Upper lobe of left lung (tissue), 6 donors: ENCODE measurements at regions not wholly inside any gene's neighbourhood (a gene's known extent, or its start where the extent isn't known, plus 50 kb on each side); places are given as distances from the start of the nearest gene placed in this dataset.

Experiments
- ATAC-seq, 2 donors: fragments of 200-7000 bp; cut with Tn5 transposase; one replicate each; pipeline ENCODE4 v1.9.1; 2022; ENCODE audit warnings: mild to moderate bottlenecking in 2 of 2, moderate library complexity in 2 of 2; ENCODE audit not compliant: low FRiP score in 2 of 2
- DNase-seq, 2 donors: peaks; one replicate each; pipeline ENCODE4 v3.0.0-alpha.2; 2019 to 2020
- H3K27ac ChIP-seq, 4 donors: fragments of 200-600 bp; sonication (generic); one replicate each; pipeline ENCODE4 v1.5.1; 2016 to 2019
- H3K27me3 ChIP-seq, 4 donors: fragments of 200-600 bp; sonication (generic); one replicate each; pipeline ENCODE4 v1.5.1; 2017 to 2019
- H3K36me3 ChIP-seq, 4 donors: fragments of 200-600 bp; sonication (generic); one replicate each; pipeline ENCODE4 v1.5.1; 2016 to 2019
- H3K4me1 ChIP-seq, 4 donors: fragments of 200-600 bp; sonication (generic); one replicate each; pipeline ENCODE4 v1.5.1; 2018 to 2019
- H3K4me3 ChIP-seq, 4 donors: fragments of 200-600 bp; sonication (generic); one replicate each; pipeline ENCODE4 v1.5.1; 2017 to 2019; ENCODE audit warnings: mild to moderate bottlenecking in 2 of 4, moderate library complexity in 1 of 4
- H3K9me3 ChIP-seq, 4 donors: fragments of 200-600 bp; sonication (generic); one replicate each; pipeline ENCODE4 v1.5.1; 2018 to 2019
- CTCF ChIP-seq, 6 experiments: fragments of 450-650 bp in 4 of 6; fragments of 200-600 bp in 2 of 6; sonication (generic) in 2 of 6; IDR thresholded peaks; one replicate each; pipeline ENCODE4 v1.5.1; 2016 to 2019; ENCODE audit warnings: antibody characterized with exemption in 6 of 6
- EP300 ChIP-seq, 4 donors: sonication (generic); formaldehyde crosslinking; IDR thresholded peaks; one replicate each; pipeline ENCODE4 v1.5.1; 2017; ENCODE audit warnings: antibody characterized with exemption in 4 of 4, control low read depth in 2 of 4
- POLR2A ChIP-seq, 4 donors: fragments of 450-650 bp; IDR thresholded peaks; one replicate each; pipeline ENCODE4 v1.5.1; 2016 to 2017; ENCODE audit warnings: antibody characterized with exemption in 4 of 4, mild to moderate bottlenecking in 2 of 4
- POLR2AphosphoS5 ChIP-seq, 2 donors: sonication (generic); formaldehyde crosslinking; IDR thresholded peaks; one replicate each; pipeline ENCODE4 v1.5.1; 2017; ENCODE audit warnings: antibody characterized with exemption in 2 of 2
- WGBS, 2 donors: methylation state at CpG; one replicate each; pipeline ENCODE4 v1.1.5; 2017 to 2018; 5-methylcytosine and 5-hydroxymethylcytosine counted together
- donor health status: DM: no; HTN: no; CAD: no; lungs with moderate emphysema.
- donor health status: DM: no; HTN: yes; CAD: no; lungs with severe emphysema.

GRCh38 chr15:25051399-25052154 lies 96.8 kb downstream of the SNRPN start:
- no peak overlapping the region for H3K27ac ChIP-seq
- H3K9me3 ChIP-seq = peaks cover 96 to 100% (median 100%) of the 10 kb centered on the region in 4 donors
- no peak for ATAC-seq
- no peak overlapping the region for H3K4me3 ChIP-seq
- WGBS, 2 donors = 80 to 82% methylated on average over 11 to 13 of the region's 13 CpGs
- no peaks in the 10 kb centered on the region for H3K27me3 ChIP-seq
- H3K4me1 ChIP-seq = no peaks in the 10 kb centered on the region
- TF ChIP-seq POLR2AphosphoS5 (IDR thresholded peaks at IDR 0.05) = no peak
- no peak for TF ChIP-seq EP300 (IDR thresholded peaks at IDR 0.05)
- TF ChIP-seq POLR2A (IDR thresholded peaks at IDR 0.05) = no peak
- no peak for TF ChIP-seq CTCF (IDR thresholded peaks at IDR 0.05)
- peak in 1 of 2 donors; percentile 12 for DNase-seq
- peaks cover 0 to 94% (median 74%) of the 10 kb centered on the region in 4 donors for H3K36me3 ChIP-seq

- Histone ChIP-seq H3K9me3 (peaks cover 96 to 100% (median 100%) of the 10 kb centered on the region in 4 donors), H3K4me3 (no peak overlapping the region), H3K27ac (no peak overlapping the region), H3K36me3 (peaks cover 0 to 94% (median 77%) of the 10 kb centered on the region in 4 donors), H3K27me3 (no peaks in the 10 kb centered on the region), H3K4me1 (no peaks in the 10 kb centered on the region)
- TF ChIP-seq CTCF (IDR thresholded peaks at IDR 0.05) = no peak
- no peak for TF ChIP-seq POLR2AphosphoS5 (IDR thresholded peaks at IDR 0.05)
- no peak for TF ChIP-seq EP300 (IDR thresholded peaks at IDR 0.05)
- no peak for TF ChIP-seq POLR2A (IDR thresholded peaks at IDR 0.05)
- no peak for ATAC-seq
- peak in 1 of 2 donors; percentile 10 for DNase-seq
- 83 to 90% methylated on average over 5 to 14 of the region's 14 CpGs for WGBS, 2 donors
Observed at GRCh38 chr15:25052191-25052999, 97.6 kb downstream of the SNRPN start.

DNA sequence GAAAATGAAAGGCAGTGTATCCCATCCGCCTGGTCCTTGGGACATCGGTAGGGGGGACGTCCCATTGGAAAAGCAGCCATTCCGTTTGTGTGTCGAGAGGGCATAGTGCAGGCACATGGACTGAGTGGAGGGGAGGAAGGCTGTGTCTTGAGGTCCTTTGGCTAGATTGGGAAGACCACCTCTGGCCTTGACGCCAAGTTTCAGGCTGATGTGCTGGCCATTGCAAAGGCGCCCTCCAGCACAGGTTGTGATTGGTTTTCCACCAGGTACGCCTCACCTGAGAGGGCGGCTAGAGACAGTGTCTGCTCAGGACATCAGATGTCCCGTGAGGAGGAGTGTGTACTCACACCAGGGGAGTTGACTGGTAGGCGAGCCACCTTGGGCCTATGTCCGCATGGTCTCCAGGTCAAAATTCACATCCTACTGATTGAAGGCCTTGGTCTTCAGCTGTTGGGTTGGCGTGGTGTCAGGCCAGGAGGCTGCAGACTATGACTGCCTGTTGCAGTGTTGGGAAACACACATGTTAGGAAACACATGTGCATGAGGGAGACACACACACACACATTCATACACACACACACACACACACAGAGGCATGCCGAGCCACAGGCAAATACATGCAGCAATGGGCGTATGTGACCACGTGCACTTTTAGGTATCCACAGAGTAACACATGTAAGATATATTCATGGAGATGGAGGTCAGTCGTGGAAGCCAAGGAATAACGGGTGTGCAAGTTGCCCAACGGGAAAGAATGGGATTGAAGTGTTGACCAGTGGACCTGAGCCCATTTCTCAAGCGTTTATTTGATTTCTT lies 98.4 kb downstream of the SNRPN start:
- 87 to 91% methylated on average over 14 to 20 of the region's 20 CpGs for WGBS, 2 donors
- no peak for ATAC-seq
- TF ChIP-seq POLR2A (IDR thresholded peaks at IDR 0.05) (no peak), EP300 (IDR thresholded peaks at IDR 0.05) (no peak), CTCF (IDR thresholded peaks at IDR 0.05) (no peak)
- Histone ChIP-seq H3K4me3 (no peak overlapping the region), H3K27me3 (no peaks in the 10 kb centered on the region), H3K9me3 (peaks cover 96 to 100% (median 100%) of the 10 kb centered on the region in 4 donors), H3K4me1 (no peaks in the 10 kb centered on the region), H3K27ac (no peak overlapping the region), H3K36me3 (peaks cover 0 to 96% (median 80%) of the 10 kb centered on the region in 4 donors)
- peak in 1 of 2 donors; percentile 17 for DNase-seq

DNA sequence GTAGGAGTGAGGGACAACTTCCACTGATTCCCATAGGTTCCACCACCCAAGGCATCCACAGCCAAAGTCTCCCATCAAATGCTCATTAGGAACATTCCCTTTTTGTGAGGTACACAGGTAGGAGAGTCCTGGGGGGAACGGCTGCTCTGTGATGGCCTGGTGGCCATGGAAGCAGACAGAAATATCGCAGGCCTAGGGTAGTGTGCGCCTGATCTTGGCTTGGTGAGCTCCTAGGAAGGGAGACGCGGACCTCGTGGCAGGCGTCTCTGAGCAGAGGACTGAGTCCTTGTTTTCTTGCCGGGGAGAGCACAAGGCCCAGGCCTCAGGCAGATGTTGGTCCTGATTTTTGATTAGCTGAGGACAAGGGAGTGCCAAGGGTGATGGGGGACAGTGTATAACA lies 99.5 kb downstream of the SNRPN start:
- no peaks in the 10 kb centered on the region for H3K4me1 ChIP-seq
- no peak overlapping the region for H3K4me3 ChIP-seq
- peaks cover 98 to 100% (median 100%) of the 10 kb centered on the region in 4 donors for H3K9me3 ChIP-seq
- peaks cover 4 to 98% (median 90%) of the 10 kb centered on the region in 4 donors for H3K36me3 ChIP-seq
- DNase-seq (peak in 1 of 2 donors; percentile 9), ATAC-seq (no peak)
- WGBS, 2 donors = 91 to 98% methylated on average over 7 to 8 of the region's 8 CpGs
- TF ChIP-seq EP300 (IDR thresholded peaks at IDR 0.05) (no peak), CTCF (IDR thresholded peaks at IDR 0.05) (no peak), POLR2A (IDR thresholded peaks at IDR 0.05) (no peak)
- no peaks in the 10 kb centered on the region for H3K27me3 ChIP-seq
- H3K27ac ChIP-seq = no peak overlapping the region
